ENCODE measurements at regions not wholly inside any gene's neighbourhood (a gene's known extent, or its start where the extent isn't known, plus 50 kb on each side); places are given as distances from the start of the nearest gene placed in this dataset.

DNA sequence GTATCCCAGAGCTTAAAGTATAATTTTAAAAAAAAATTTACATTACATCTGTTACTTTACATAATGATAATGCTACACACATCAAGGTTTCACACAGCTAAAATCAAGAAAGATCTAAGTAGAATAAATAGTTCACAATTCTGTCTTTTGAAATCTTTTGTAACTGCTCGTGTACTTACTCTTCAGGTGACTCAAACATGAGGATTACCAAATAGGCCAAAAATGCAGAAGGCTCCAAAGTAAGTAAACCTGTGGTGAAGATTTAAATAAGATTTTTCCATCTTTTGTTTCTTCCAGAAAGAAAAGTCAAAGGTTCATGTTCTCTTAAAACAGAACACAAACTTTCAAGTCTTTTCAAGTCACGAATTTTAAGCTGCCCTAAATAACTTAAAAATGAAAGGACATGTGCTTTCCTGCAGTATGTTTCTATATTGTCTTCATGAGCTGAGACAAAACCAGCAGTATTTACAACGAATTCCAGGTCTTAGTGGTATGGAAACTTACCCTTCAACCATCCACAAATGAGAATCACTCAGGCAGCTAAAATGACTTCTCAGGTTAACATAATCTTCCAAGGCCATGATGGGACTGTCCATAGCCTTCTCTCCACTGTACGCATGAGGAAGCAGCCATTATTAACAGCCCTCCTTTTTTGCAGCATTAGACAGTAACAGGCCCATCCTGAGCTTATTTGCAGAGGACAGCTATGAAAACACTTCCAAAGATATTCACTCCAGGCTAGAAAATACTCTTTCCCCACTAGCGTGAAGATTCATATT lies 172.8 kb upstream of the EDNRA start:
- TF ChIP-seq POLR2A (IDR thresholded peaks at IDR 0.05) = no peak
- TF ChIP-seq, protein P1, sequence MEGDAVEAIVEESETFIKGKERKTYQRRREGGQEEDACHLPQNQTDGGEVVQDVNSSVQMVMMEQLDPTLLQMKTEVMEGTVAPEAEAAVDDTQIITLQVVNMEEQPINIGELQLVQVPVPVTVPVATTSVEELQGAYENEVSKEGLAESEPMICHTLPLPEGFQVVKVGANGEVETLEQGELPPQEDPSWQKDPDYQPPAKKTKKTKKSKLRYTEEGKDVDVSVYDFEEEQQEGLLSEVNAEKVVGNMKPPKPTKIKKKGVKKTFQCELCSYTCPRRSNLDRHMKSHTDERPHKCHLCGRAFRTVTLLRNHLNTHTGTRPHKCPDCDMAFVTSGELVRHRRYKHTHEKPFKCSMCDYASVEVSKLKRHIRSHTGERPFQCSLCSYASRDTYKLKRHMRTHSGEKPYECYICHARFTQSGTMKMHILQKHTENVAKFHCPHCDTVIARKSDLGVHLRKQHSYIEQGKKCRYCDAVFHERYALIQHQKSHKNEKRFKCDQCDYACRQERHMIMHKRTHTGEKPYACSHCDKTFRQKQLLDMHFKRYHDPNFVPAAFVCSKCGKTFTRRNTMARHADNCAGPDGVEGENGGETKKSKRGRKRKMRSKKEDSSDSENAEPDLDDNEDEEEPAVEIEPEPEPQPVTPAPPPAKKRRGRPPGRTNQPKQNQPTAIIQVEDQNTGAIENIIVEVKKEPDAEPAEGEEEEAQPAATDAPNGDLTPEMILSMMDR (IDR thresholded peaks at IDR 0.05) = no peak
